HG03045 (cell line): ENCODE measurements at regions not wholly inside any gene's neighbourhood (a gene's known extent, or its start where the extent isn't known, plus 50 kb on each side); places are given as distances from the start of the nearest gene placed in this dataset.
"Not testable (repeated sequence)": the region's sequence is repeated elsewhere in the genome, so short reads cannot be mapped to it uniquely, and the experiment has no call there.

Experiments
- ATAC-seq: cut with Tn5 transposase; IDR thresholded peaks from one replicate; pipeline ENCODE4 v1.9.1; 2021; ENCODE audit warnings: mild to moderate bottlenecking, moderate library complexity; ENCODE audit not compliant: unreplicated experiment

DNA sequence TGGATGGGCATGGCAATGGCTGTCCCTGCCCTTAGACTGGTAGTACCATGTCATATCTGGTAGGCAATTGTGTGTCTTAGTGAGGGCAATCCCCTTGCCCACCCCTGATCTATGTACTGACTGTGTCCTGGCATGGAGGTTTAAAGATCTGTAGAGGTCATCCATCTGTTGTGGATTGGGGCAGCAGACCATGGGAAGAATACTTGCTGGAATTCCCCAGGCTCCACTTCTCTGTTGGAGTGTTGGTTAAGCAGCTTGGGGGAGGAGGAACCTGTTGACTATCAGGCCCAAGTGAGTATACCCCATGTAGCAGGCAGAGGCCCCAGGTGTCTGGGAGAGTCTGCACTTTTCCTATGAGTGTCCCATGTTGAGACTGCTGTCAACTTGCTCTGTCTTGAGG lies 246.7 kb upstream of the DIPK2B start:
- ATAC-seq = no peak

DNA sequence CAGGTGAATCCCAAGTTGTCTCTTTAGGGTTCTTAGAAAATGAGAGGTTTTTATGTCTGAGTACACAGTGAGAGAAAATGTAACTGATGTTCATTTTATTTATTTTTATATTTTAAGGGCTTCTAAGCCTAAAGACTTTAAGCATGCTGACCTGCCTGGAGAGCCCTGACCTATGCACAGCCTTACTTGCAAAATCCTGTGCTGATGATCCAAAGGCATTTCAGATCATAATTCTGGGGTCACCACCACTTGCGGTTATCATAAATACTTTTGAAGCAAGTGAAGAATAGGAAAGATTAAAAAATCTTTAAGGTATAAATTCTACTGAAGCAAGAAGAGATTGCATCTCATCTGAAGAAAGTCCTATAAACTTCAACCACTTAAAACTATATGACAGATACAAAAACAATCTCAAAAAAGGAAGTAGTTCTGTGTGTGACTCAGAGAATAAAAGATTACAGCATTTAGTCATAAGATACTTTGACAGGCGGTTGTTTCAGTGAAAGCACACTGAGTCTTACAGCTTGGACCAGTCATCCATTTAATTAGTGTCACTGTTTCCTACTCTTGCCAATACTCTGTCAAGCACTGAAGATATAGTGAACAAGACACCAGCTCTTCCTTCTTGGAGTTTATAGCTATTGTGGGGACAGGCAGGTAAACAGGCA lies 245.2 kb upstream of the DIPK2B start:
- ATAC-seq = no peak

DNA sequence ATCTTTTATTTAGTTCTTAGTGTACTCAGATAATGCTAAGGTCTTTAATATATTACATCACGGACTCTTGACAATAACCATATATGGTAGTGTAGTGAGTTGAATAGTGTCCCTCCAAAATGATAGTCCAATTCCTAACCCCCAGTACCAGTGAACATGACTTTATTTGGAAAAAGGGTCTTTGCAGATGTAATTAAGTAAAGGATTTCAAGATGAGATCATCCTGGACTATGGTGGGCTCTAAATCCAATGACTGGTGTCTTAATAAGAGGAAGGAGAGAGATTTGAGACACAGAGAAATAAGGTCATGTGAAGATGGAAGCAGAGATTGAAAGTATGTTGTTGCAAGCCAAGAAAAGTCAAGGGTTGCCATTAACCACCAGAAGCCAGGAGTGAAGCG lies 236.5 kb upstream of the DIPK2B start:
- no peak for ATAC-seq

DNA sequence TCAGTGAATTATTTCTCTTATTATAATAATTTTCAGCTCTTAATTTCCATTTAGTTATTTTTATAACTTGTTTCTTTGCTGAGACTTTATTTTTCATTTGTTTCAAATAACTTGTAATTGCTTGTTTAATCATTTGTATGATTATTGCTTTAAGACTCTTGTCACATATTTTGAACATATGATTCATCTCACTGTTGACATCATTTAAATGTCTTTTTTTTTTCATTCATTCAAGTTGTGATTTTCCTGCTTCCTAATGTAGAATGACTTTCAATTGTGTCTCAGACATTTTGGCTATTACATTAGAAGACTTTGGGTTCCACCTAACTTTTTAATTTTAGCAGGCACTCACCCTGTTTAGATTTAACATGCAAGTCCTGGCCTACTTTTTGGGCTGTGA lies 234.8 kb upstream of the DIPK2B start:
- ATAC-seq = no peak

DNA sequence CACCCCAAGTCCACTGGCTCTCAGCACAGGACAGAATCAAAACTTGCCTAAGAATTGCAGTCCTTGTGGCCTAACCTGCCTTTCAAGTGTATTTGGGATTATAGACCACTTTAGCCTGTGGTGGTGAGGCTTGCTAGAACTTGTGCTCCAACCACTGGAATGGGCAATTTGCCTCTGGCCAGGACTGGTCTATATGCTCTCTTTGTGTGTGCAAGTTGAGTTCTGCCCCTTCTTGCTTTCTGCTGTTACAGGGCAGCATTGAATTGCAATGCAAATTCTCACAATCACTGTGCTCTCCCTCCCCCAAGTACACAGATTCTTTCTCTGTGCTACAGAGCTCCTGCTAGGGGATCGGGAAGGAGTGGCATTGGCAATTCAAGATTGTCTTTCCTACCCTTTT lies 233.6 kb upstream of the DIPK2B start:
- ATAC-seq = no peak

DNA sequence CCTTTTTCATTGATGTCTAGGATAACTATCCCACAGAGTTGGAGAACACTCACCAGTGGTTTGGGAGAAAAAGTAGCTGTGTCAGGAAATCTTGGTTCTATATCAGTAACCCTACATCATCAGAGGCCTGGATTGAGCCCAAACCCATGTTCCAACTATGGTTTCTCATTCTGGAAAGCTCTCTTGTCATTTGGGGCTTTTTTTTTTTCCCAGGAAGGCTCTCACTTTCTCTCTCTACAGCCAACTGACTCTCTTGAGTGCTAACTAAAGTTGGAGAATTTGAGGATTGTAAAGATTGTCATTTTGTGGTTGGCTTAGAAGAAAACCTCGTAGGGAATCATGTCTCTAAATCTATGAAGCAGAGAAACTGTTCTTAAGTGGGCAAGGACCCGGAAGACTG lies 228.2 kb upstream of the DIPK2B start:
- no peak for ATAC-seq

DNA sequence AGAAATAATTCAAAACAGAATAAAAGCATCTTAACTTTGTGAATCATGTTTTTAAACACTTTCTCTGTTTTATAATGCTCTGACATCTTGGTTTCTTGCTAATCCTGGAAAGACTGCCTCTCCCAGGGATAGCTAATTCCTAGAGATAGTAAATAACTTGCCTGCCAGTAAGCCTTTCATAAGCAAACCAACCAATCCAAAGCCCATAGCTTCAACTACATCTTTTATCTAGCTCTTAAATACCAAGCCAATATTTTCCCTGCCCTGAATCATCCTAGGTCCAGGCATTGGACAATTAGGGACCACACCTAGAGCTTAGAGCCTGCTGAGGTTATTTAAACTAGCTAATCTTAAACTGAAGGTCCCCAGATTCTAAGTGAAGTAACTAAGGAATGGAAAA lies 223.7 kb upstream of the DIPK2B start:
- ATAC-seq = no peak

DNA sequence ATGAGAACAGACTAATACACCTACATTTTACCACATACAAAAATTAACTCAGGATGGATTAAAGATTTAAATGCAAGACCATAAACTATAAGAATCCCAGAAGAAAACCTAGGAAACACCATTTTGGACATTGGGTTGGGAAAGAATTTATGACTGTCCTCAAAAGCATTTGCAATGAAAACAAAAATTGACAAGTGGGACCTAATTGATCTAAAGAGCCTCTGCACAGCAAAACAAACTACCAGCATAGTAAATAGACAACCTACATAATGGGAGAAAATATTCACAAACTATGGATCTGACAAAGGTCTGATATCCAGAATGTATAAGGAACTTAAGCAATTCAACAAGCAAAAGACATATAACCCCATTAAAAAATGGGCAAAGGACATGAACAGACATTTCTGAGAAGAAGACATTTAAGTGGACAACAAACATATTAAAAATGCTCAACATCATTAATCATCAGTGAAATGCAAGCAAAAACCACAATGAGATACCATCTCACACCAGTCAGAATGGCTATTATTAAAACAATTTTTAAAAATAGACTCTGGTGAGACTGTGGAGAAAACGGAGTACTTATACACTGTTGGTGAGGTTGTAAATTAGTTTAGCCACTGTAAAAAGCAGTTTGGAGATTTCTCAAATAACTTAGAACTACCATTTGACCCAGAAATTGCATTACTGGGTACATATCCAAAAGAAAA lies 221.7 kb upstream of the DIPK2B start:
- ATAC-seq = no peak

DNA sequence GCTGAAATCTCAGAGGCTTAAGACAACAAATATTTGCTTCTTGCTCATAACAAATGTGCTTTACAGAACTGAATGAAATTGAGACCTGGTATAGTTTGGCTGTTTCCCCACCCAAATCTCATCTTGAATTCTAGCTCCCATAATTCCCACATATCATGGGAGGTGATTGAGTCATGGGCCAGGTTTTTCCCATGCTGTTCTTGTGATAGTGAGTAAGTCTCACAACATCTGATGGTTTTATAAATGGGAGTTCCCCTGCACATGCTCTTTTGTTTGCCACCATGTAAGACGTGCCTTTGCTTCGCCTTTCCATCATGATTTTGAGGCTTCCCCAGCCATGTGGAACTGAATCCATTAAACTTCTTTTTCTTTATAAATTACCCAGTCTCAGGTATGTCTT lies 221.1 kb upstream of the DIPK2B start:
- no peak for ATAC-seq

DNA sequence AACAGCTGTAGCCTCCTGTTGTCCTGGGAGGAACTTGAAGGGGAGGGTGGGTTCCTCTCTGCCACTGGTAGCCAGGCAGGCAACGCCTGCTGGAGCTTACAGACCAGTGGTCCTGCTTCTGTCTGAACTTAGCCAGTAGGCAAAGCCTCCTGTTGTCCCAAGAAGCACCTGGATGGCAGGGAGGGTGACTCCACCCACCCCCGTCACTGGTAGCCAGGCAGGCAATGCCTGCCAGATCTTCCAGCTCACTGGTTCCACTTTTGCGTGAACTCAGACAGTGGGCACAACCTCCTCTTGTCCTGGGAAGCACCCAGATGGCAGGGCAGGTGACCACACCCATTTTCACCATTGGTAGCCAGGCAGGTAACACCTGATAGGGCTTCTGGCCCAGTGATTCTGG lies 203.5 kb upstream of the DIPK2B start:
- ATAC-seq = no peak

DNA sequence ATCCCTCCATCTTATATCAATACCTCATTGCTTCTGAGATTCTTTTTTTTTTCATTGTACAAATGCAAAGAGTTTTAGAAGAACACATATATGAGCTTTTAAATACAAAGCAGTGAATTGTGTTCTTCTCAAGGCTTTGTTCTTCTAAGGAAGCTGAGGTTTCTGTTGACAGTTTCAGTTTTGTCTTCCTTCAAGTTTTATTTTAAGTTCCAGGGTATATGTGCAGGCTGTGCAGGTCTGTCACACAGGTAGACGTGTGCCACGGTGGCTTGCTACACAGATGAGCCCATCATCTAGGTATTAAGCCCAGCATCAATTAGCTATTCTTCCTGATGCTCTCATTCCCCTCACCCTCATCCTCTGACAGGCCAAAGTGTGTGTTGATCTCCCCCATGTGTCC lies 201.2 kb upstream of the DIPK2B start:
- no peak for ATAC-seq

DNA sequence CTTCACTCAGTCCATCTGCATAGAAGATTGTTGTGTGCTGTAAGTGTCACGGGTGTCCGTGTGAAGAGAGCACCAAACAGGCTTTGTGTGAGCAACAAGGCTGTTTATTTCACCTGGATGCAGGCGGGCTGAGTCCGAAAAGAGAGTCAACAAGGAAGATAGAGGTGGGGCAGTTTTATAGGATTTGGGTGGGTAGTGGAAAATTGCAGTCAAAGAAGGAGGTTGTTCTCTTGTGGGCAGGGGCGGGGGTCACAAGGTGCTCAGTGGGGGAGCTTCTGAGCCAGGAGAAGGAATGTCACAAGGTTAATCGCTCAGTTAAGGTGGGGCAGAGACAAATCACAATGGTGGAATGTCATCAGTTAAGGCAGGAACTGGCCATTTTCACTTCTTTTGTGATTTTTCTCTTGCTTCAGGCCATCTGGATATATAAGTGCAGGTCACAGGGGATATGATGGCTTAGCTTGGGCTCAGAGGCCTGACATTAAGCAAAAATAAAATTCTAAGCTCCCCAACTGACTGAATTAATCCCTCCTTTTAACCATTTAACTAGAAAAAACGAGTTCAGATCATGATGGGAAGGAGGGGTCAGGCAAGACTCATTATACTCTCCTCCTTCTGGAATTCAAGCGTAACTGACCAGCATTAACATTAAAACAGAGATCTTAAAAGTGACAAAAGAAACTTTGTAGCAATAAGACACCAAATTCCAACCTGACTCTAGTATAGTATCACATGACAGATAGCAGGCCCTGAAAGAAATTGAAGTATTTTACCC lies 200.5 kb upstream of the DIPK2B start:
- not testable (repeated sequence) for ATAC-seq

DNA sequence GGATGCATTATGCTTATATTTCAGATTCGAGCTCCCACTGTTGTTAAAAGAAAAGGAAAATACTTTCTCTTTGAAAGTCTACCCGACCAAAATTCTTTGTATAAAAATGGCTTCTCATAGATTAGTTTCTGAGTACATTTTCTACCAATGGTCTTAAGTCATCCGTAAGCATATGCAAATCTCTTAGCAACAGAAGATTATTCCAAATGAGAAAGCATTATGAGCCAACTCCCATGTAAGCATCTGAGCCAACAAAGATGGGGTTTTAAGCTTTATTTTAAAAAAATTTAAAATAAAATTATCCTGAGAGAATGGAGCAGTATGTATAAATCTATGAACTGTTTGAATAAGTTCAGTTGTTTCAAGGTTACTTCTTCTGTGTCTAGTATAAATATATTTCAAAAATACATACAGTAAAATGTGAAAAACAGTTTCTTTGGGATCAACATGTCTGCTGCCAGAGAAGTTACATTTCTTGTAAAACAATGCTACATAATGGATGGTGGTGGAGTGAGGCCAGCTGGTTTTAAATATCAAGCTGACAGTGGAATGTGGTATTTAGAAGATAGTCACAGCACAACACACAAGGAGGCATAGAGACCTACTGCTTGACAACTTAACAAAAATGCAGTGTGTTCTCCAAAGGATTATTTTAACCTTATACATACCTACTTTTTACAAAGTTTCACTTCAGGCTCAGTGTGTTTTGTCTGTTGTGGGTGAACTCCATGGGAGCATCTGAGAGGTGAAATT lies 199.5 kb upstream of the DIPK2B start:
- no peak for ATAC-seq

DNA sequence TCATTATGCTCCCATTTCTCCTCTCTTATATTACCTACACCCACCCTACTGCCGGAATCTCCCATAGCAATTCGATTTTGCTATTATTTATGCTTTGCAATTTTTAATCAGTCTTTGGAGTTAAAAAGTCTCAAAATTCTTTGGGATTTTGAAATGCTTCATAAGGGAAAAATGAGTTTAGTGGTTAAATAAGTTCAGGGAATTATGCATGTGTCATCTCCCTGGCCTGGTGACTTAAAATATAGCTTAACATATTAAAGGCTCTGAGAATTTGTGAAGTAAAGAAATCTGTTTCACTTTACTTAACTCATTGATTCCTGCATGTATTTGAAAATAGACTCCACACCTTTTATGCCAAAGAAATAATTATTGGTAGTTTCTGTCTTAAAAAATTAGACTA lies 185.1 kb upstream of the DIPK2B start:
- no peak for ATAC-seq

DNA sequence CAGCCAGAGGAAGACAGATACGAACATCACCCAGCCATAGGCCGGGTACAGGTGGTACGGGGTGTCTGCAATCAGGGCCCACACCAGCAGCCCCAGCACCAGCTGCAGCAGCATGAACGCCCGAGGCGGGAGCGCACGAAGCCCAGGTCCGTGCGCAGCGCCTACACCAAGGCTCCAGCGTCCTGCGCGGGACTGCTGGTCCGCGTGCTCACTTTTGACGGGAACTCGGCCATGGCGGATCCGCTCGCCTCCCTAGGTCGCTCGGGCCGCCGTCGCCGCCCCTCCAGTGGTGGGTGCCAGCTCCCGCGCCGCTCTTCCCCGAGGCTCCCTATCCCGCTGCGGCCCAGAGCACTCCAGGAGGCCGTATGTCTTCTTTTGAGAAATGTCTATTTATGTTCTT lies 181.2 kb upstream of the DIPK2B start:
- ATAC-seq = no peak

DNA sequence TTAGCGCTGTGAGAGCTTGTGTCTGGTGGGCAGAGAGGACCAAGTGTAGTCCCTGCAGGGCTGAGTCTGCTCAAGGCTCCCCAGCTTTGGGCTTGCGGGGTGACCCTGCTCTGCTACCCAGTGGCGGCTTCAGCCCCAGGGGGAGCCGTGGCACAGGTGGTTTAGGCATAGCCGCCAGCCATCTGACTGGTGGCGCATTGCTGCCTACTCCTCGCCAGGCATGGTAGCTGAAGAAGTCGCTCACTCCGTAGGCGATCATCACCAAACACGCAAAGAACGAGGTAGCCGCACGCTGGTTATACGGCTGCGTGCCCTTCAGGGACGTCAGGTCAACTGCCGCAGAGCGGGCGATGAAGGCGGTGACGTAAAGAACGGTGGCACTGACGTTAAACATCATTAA lies 180.7 kb upstream of the DIPK2B start:
- no peak for ATAC-seq

DNA sequence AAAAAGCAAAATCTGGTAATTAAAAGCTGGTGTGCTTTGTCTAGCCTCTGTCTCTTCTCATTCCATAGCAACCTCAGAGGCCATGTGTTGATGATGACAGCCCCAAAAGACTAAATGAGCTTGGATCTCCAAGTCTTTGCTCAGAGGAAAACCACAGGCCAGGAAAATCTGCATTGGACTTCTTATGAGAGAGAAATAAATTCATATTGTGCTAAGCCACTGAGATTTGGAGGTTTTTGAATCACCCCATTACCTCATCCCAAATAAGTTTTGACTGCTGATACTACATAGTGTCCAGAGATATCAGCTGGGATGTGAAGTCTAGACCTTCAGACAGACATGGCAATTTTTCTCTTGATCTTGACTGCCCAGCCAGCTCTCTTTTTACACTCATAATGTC lies 178.6 kb upstream of the DIPK2B start:
- no peak for ATAC-seq

DNA sequence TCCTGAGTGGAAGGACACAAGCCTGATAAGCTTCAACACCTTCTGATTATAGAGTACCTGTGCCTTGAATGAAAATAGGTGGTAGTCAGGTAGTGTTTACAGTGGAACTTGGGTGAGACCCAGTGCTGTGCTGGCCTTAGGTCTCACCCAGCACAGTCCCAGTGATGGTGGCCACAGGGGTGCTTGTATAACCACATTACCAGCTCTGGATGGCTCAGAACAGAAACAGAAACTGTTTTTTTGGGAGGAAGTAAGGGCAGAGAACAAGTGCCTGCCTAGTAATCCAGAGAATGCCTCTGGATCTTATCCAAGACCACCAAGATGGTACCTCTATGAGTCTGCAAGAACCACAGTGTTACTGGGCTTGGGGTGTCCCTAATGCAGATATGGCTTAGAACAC lies 171.5 kb upstream of the DIPK2B start:
- ATAC-seq = no peak

DNA sequence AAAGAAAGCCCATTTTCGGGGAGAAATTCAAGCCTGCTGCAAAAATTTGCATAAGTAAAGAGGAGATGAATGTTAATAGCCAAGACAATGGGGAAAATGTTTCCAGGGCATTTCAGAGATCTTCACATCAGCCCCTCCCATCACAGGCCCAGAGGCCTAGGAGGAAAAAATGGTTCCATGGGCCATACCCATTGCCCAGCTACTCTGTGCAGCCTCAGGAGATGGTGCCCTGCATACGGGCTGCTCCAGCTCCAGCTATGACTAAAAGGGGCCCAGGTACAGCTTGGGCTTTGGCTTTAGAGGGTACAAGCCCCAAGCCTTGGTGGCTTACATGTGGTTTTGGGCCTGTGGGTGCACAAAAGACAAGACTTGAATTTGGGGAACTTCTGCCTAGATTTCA lies 168.0 kb upstream of the DIPK2B start:
- ATAC-seq = no peak

DNA sequence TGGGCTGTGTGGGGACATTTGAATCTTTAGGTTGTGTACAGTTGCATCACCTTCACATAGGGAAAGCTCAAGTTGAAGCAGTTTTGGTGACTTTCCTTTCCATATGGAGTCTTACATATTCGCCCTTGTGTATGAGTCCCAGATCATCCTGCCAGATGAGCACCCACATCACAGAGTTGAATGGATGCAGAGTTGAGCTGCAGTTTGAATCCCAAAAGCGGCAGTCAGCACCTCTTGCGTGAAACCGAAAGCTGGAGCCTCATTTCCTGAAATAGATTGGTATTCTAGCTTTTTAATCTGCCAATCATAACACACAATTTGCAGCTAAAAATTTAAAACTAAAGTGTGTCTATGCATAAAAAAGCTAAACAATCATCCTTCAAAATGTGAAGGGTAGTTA lies 162.9 kb upstream of the DIPK2B start:
- ATAC-seq = no peak

DNA sequence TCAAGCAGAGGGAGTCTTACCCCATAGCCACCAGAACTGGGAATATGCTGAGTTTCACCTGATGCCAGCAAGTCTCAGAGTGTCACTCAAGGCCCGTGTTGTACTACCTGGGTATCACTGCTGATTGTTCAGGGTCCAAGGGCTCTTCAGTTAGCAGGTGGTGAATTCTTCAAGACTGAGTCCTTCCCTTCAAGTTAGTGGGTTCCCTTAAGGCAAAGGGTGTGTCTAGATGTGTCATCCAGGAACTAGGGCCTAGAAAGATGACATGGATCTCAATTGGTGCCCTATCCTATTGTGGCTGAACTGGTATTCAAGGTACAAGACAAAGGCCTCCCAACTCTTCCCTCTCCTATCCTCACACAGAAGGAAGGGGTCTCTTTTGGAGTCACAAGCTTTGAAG lies 159.9 kb upstream of the DIPK2B start:
- ATAC-seq = no peak
